ENCODE measurements at regions not wholly inside any gene's neighbourhood (a gene's known extent, or its start where the extent isn't known, plus 50 kb on each side); places are given as distances from the start of the nearest gene placed in this dataset.
A peak's percentile ranks its signal among the peaks of the same experiment; 100 is the strongest.

GRCh38 chr12:75951399-75952278 is 79.9 kb downstream of the PHLDA1 start:
- ATAC-seq (no peak), DNase-seq (no peak)
- peaks cover 0 to 25% of the 10 kb centered on the region in 2 donors for H3K4me1 ChIP-seq
- intact Hi-C loops (cut with DNase I), result no loop called here
- H3K27ac ChIP-seq, result no peak overlapping the region
- H3K4me3 ChIP-seq, result no peak overlapping the region
- H3K9me3 ChIP-seq, result no peaks in the 10 kb centered on the region
- H3K27me3 ChIP-seq, result no peaks in the 10 kb centered on the region
- no peaks in the 10 kb centered on the region for H3K36me3 ChIP-seq
- no peak for TF ChIP-seq CTCF (IDR thresholded peaks at IDR 0.05)

GRCh38 chr12:75947156-75947723 is 84.3 kb downstream of the PHLDA1 start:
- no peaks in the 10 kb centered on the region for H3K27me3 ChIP-seq
- intact Hi-C loops (cut with DNase I), result no loop called here
- no peak overlapping the region for H3K27ac ChIP-seq
- no peaks in the 10 kb centered on the region for H3K36me3 ChIP-seq
- peaks cover 0 to 26% of the 10 kb centered on the region in 2 donors for H3K4me1 ChIP-seq
- no peak for TF ChIP-seq CTCF (IDR thresholded peaks at IDR 0.05)
- no peaks in the 10 kb centered on the region for H3K9me3 ChIP-seq
- DNase-seq, result no peak
- no peak for ATAC-seq
- no peak overlapping the region for H3K4me3 ChIP-seq

- Histone ChIP-seq H3K4me1 (peaks cover 0 to 19% of the 10 kb centered on the region in 2 donors), H3K9me3 (no peaks in the 10 kb centered on the region), H3K27ac (no peak overlapping the region), H3K36me3 (no peaks in the 10 kb centered on the region), H3K27me3 (no peaks in the 10 kb centered on the region), H3K4me3 (no peak overlapping the region)
- no peak for ATAC-seq
- TF ChIP-seq CTCF (IDR thresholded peaks at IDR 0.05), result no peak
- intact Hi-C loops (cut with DNase I), result no loop called here
- DNase-seq, result no peak
These were observed 86.0 kb downstream of the PHLDA1 start for GRCh38 chr12:75945581-75945980.

GRCh38 chr12:75944905-75945432 is 86.6 kb downstream of the PHLDA1 start:
- TF ChIP-seq CTCF (IDR thresholded peaks at IDR 0.05), result no peak
- intact Hi-C loops (cut with DNase I), result no loop called here
- no peak overlapping the region for H3K4me3 ChIP-seq
- DNase-seq (no peak), ATAC-seq (peak; percentile 25)
- H3K4me1 ChIP-seq, result peaks cover 0 to 22% of the 10 kb centered on the region in 2 donors
- H3K36me3 ChIP-seq, result no peaks in the 10 kb centered on the region
- H3K27me3 ChIP-seq, result no peaks in the 10 kb centered on the region
- H3K9me3 ChIP-seq, result no peaks in the 10 kb centered on the region
- H3K27ac ChIP-seq, result peak overlapping the region; percentile 78 to 83

Measured in left lung (tissue), 4 donors.